ENCODE measurements at regions not wholly inside any gene's neighbourhood (a gene's known extent, or its start where the extent isn't known, plus 50 kb on each side); places are given as distances from the start of the nearest gene placed in this dataset.

DNA sequence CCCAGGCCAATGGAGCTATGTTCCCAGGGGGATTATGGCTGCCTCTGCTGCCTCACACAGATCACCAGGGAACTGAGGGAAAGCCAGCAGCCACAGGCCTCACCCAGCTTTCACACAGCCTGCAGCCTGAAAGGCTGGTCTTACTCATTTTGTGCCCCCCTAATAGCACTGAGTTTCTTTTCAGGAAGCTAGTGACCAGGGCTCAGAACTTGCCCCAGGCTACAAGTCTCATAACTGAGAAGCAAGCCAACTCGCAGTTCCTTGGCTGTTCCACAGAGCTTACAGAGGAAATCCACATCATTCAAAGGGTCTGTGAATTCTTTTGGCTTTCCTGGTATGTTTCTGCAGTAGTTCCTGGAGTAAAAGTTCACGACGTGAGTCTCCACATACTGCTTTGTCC, 524.8 kb upstream of the GJE1 start:
- no peaks in the 10 kb centered on the region for H3K79me2 ChIP-seq (ENCODE audit: control insufficient read depth, insufficient read depth, low read length)
- H3K9ac ChIP-seq (ENCODE audit: low read length) = no peak overlapping the region
- no peak overlapping the region for H2AK5ac ChIP-seq (ENCODE audit: low read length)
- H3K4me2 ChIP-seq (ENCODE audit: low read length) = no peak overlapping the region
- H4K5ac ChIP-seq (ENCODE audit: low read length) = no peak overlapping the region
- no peaks in the 10 kb centered on the region for H3K4me1 ChIP-seq (ENCODE audit: control insufficient read depth, low read depth, low read length)
- no peak overlapping the region for H4K8ac ChIP-seq (ENCODE audit: low read depth, low read length)
- no peaks in the 10 kb centered on the region for H3K27me3 ChIP-seq (ENCODE audit: insufficient read depth, low read length, poor library complexity)
- H2BK120ac ChIP-seq (ENCODE audit: low read depth, low read length) = no peak overlapping the region
- H2BK15ac ChIP-seq (replicated peaks; ENCODE audit: low read depth) = no peak overlapping the region
- no peak overlapping the region for H3K4me3 ChIP-seq (ENCODE audit: low read length)
- H3K23ac ChIP-seq (ENCODE audit: low read length) = no peak overlapping the region
- H3K27ac ChIP-seq (ENCODE audit: low read depth, low read length) = no peak overlapping the region
- H2BK5ac ChIP-seq (ENCODE audit: low read length) = no peak overlapping the region
- no peak overlapping the region for H3K56ac ChIP-seq (ENCODE audit: low read length)
- H3K79me1 ChIP-seq (ENCODE audit: low read length) = no peaks in the 10 kb centered on the region
- WGBS (ENCODE audit: extremely low coverage, insufficient coverage, low lambda C conversion rate) = no CpG with 5 or more reads among the region's 3 CpGs
- H3K36me3 ChIP-seq (ENCODE audit: control insufficient read depth, insufficient read depth, low read length) = no peaks in the 10 kb centered on the region
- no peak overlapping the region for H3K4ac ChIP-seq (ENCODE audit: low read depth, low read length)
- DNase-seq = no peak
- H3K18ac ChIP-seq (ENCODE audit: low read length) = no peak overlapping the region

DNA sequence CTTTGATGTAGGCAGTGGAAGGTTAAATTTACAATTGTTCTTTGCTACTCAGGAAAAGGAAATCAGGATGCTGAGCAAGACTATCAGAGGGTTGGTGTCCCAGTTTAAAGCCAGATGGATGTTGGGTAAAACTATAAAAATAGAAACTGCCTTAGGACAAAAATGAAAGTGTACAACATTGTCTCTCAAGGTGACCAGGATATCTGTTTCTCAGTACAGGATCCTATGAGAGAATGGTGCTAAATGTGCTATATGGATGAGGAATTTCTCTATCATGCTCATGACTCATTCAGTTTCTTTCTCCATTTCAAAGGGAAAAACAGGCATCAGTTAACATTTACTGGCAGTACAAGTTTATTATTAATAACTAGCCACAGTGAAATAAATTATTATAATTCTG, 534.2 kb upstream of the GJE1 start:
- H3K18ac ChIP-seq (ENCODE audit: low read length) = no peak overlapping the region
- no peak overlapping the region for H3K27ac ChIP-seq (ENCODE audit: low read depth, low read length)
- H3K36me3 ChIP-seq (ENCODE audit: control insufficient read depth, insufficient read depth, low read length) = no peaks in the 10 kb centered on the region
- no peak overlapping the region for H3K4me3 ChIP-seq (ENCODE audit: low read length)
- no peak overlapping the region for H2BK5ac ChIP-seq (ENCODE audit: low read length)
- H3K4me1 ChIP-seq (ENCODE audit: control insufficient read depth, low read depth, low read length) = no peaks in the 10 kb centered on the region
- H3K79me2 ChIP-seq (ENCODE audit: control insufficient read depth, insufficient read depth, low read length) = no peaks in the 10 kb centered on the region
- no peaks in the 10 kb centered on the region for H3K27me3 ChIP-seq (ENCODE audit: insufficient read depth, low read length, poor library complexity)
- H2BK120ac ChIP-seq (ENCODE audit: low read depth, low read length) = no peak overlapping the region
- H4K8ac ChIP-seq (ENCODE audit: low read depth, low read length) = no peak overlapping the region
- H4K5ac ChIP-seq (ENCODE audit: low read length) = no peak overlapping the region
- H2BK15ac ChIP-seq (replicated peaks; ENCODE audit: low read depth) = no peak overlapping the region
- no peak overlapping the region for H2AK5ac ChIP-seq (ENCODE audit: low read length)
- no peak for DNase-seq
- no peak overlapping the region for H3K23ac ChIP-seq (ENCODE audit: low read length)
- H3K4me2 ChIP-seq (ENCODE audit: low read length) = no peak overlapping the region
- no peak overlapping the region for H3K4ac ChIP-seq (ENCODE audit: low read depth, low read length)
- H3K56ac ChIP-seq (ENCODE audit: low read length) = no peak overlapping the region
- no peak overlapping the region for H3K9ac ChIP-seq (ENCODE audit: low read length)
- no peaks in the 10 kb centered on the region for H3K79me1 ChIP-seq (ENCODE audit: low read length)

DNA sequence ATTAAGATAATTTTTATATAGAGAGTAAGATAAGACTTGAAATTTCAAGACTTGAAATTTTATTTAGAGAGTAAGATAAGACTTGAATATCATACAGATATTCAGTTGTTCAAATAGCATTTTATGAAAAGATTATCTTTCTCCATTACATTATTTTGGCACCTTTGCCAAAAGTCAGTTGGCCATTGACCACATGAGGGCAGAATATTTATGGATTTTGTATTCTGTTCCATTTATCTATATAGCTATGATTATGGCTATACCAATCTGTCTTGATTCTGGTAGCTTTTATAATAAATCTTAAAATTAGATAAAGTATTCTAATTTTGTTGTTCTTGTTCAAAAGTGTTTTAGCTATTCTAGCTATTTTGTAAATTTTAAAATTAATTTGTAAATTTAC, 537.9 kb upstream of the GJE1 start:
- Histone ChIP-seq H3K4me2 (ENCODE audit: low read length) (no peak overlapping the region), H3K4me1 (ENCODE audit: control insufficient read depth, low read depth, low read length) (no peaks in the 10 kb centered on the region), H3K56ac (ENCODE audit: low read length) (no peak overlapping the region), H3K18ac (ENCODE audit: low read length) (no peak overlapping the region), H2BK120ac (ENCODE audit: low read depth, low read length) (no peak overlapping the region), H2AK5ac (ENCODE audit: low read length) (no peak overlapping the region), H3K4me3 (ENCODE audit: low read length) (no peak overlapping the region), H3K9ac (ENCODE audit: low read length) (no peak overlapping the region), H3K36me3 (ENCODE audit: control insufficient read depth, insufficient read depth, low read length) (no peaks in the 10 kb centered on the region), H3K27ac (ENCODE audit: low read depth, low read length) (no peak overlapping the region), H4K8ac (ENCODE audit: low read depth, low read length) (no peak overlapping the region), H3K23ac (ENCODE audit: low read length) (no peak overlapping the region), H2BK15ac (replicated peaks; ENCODE audit: low read depth) (no peak overlapping the region), H3K27me3 (ENCODE audit: insufficient read depth, low read length, poor library complexity) (no peaks in the 10 kb centered on the region), H3K79me1 (ENCODE audit: low read length) (no peaks in the 10 kb centered on the region), H3K4ac (ENCODE audit: low read depth, low read length) (no peak overlapping the region), H3K79me2 (ENCODE audit: control insufficient read depth, insufficient read depth, low read length) (no peaks in the 10 kb centered on the region), H4K5ac (ENCODE audit: low read length) (no peak overlapping the region), H2BK5ac (ENCODE audit: low read length) (no peak overlapping the region)
- DNase-seq = no peak

GRCh38 chr6:141593311-141593710, 539.4 kb upstream of the GJE1 start:
- no peak overlapping the region for H2BK5ac ChIP-seq (ENCODE audit: low read length)
- H2BK120ac ChIP-seq (ENCODE audit: low read depth, low read length) = no peak overlapping the region
- H3K79me1 ChIP-seq (ENCODE audit: low read length) = no peaks in the 10 kb centered on the region
- H3K56ac ChIP-seq (ENCODE audit: low read length) = no peak overlapping the region
- no peaks in the 10 kb centered on the region for H3K27me3 ChIP-seq (ENCODE audit: insufficient read depth, low read length, poor library complexity)
- H3K36me3 ChIP-seq (ENCODE audit: control insufficient read depth, insufficient read depth, low read length) = no peaks in the 10 kb centered on the region
- no peak overlapping the region for H3K4ac ChIP-seq (ENCODE audit: low read depth, low read length)
- H3K9ac ChIP-seq (ENCODE audit: low read length) = no peak overlapping the region
- H3K79me2 ChIP-seq (ENCODE audit: control insufficient read depth, insufficient read depth, low read length) = no peaks in the 10 kb centered on the region
- no peak overlapping the region for H3K23ac ChIP-seq (ENCODE audit: low read length)
- H3K4me1 ChIP-seq (ENCODE audit: control insufficient read depth, low read depth, low read length) = no peaks in the 10 kb centered on the region
- H2AK5ac ChIP-seq (ENCODE audit: low read length) = no peak overlapping the region
- no peak overlapping the region for H4K8ac ChIP-seq (ENCODE audit: low read depth, low read length)
- no peak overlapping the region for H3K4me3 ChIP-seq (ENCODE audit: low read length)
- DNase-seq = no peak
- no peak overlapping the region for H2BK15ac ChIP-seq (replicated peaks; ENCODE audit: low read depth)
- H3K18ac ChIP-seq (ENCODE audit: low read length) = no peak overlapping the region
- no peak overlapping the region for H4K5ac ChIP-seq (ENCODE audit: low read length)
- no peak overlapping the region for H3K4me2 ChIP-seq (ENCODE audit: low read length)
- H3K27ac ChIP-seq (ENCODE audit: low read depth, low read length) = no peak overlapping the region
- WGBS (ENCODE audit: extremely low coverage, insufficient coverage, low lambda C conversion rate) = no CpG with 5 or more reads among the region's 2 CpGs

DNA sequence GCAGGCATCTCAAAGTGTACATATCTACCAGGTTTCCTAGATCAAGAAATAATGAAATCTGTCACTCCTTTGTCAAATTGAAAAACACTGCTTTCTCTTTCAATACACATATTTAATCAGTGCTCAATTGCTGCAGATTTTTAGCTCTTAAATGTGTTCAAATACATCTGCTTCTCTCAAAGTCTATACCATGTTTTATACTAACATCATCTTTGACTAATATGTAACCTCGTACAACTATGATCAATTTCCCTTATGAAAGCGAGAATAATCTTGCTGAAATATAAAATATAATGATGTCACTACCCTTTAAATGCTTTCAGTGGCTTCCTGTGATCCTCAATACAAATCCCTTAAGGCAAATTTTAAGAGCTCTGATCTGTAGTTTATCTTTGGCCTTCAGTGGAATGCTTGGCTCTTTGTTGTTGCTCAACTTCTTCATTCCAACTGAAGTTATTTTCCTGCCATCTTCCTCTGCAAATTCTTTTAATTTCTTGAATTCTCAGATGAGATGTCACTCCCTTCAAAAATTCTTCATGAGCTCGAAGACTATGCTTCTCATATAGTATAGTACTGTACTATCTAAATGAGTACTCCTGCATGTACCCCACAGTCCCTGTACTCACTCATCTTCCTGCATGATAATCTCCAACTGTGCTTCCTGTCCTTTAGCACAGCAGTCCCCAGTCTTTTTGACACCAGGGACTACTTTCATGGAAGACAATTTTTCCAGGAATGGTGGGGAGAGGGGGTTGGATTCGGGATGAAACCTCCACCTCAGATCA, 545.1 kb upstream of the GJE1 start:
- H3K36me3 ChIP-seq (ENCODE audit: control insufficient read depth, insufficient read depth, low read length) = no peaks in the 10 kb centered on the region
- H3K9ac ChIP-seq (ENCODE audit: low read length) = no peak overlapping the region
- no peak overlapping the region for H2AK5ac ChIP-seq (ENCODE audit: low read length)
- no peak overlapping the region for H3K18ac ChIP-seq (ENCODE audit: low read length)
- no peaks in the 10 kb centered on the region for H3K79me1 ChIP-seq (ENCODE audit: low read length)
- no peak overlapping the region for H3K4ac ChIP-seq (ENCODE audit: low read depth, low read length)
- no peak overlapping the region for H4K8ac ChIP-seq (ENCODE audit: low read depth, low read length)
- H3K4me3 ChIP-seq (ENCODE audit: low read length) = no peak overlapping the region
- peak; percentile 15 for DNase-seq
- H3K56ac ChIP-seq (ENCODE audit: low read length) = no peak overlapping the region
- no peak overlapping the region for H4K5ac ChIP-seq (ENCODE audit: low read length)
- H3K27ac ChIP-seq (ENCODE audit: low read depth, low read length) = no peak overlapping the region
- H2BK120ac ChIP-seq (ENCODE audit: low read depth, low read length) = no peak overlapping the region
- H3K4me1 ChIP-seq (ENCODE audit: control insufficient read depth, low read depth, low read length) = no peaks in the 10 kb centered on the region
- no peaks in the 10 kb centered on the region for H3K27me3 ChIP-seq (ENCODE audit: insufficient read depth, low read length, poor library complexity)
- no CpG with 5 or more reads among the region's 4 CpGs for WGBS (ENCODE audit: extremely low coverage, insufficient coverage, low lambda C conversion rate)
- no peak overlapping the region for H2BK5ac ChIP-seq (ENCODE audit: low read length)
- H3K79me2 ChIP-seq (ENCODE audit: control insufficient read depth, insufficient read depth, low read length) = no peaks in the 10 kb centered on the region
- H3K4me2 ChIP-seq (ENCODE audit: low read length) = no peak overlapping the region
- no peak overlapping the region for H3K23ac ChIP-seq (ENCODE audit: low read length)
- H2BK15ac ChIP-seq (replicated peaks; ENCODE audit: low read depth) = no peak overlapping the region

- Histone ChIP-seq H3K4me2 (ENCODE audit: low read length) (no peak overlapping the region), H2BK5ac (ENCODE audit: low read length) (no peak overlapping the region), H3K9ac (ENCODE audit: low read length) (no peak overlapping the region), H4K5ac (ENCODE audit: low read length) (no peak overlapping the region), H3K4ac (ENCODE audit: low read depth, low read length) (no peak overlapping the region), H2BK15ac (replicated peaks; ENCODE audit: low read depth) (no peak overlapping the region), H3K18ac (ENCODE audit: low read length) (no peak overlapping the region), H3K4me3 (ENCODE audit: low read length) (no peak overlapping the region), H2AK5ac (ENCODE audit: low read length) (no peak overlapping the region), H3K79me1 (ENCODE audit: low read length) (no peaks in the 10 kb centered on the region), H3K79me2 (ENCODE audit: control insufficient read depth, insufficient read depth, low read length) (no peaks in the 10 kb centered on the region), H2BK120ac (ENCODE audit: low read depth, low read length) (no peak overlapping the region), H3K23ac (ENCODE audit: low read length) (no peak overlapping the region), H4K8ac (ENCODE audit: low read depth, low read length) (no peak overlapping the region), H3K56ac (ENCODE audit: low read length) (no peak overlapping the region), H3K27me3 (ENCODE audit: insufficient read depth, low read length, poor library complexity) (no peaks in the 10 kb centered on the region), H3K4me1 (ENCODE audit: control insufficient read depth, low read depth, low read length) (no peaks in the 10 kb centered on the region), H3K27ac (ENCODE audit: low read depth, low read length) (no peak overlapping the region), H3K36me3 (ENCODE audit: control insufficient read depth, insufficient read depth, low read length) (no peaks in the 10 kb centered on the region)
- WGBS (ENCODE audit: extremely low coverage, insufficient coverage, low lambda C conversion rate) = no CpG with 5 or more reads among the region's 2 CpGs
- DNase-seq = peak; percentile 10
Observed at GRCh38 chr6:141580988-141581552, 551.7 kb upstream of the GJE1 start.

All from mesendoderm (in vitro differentiated cells).